A549 (cell line): ENCODE measurements at regions not wholly inside any gene's neighbourhood (a gene's known extent, or its start where the extent isn't known, plus 50 kb on each side); places are given as distances from the start of the nearest gene placed in this dataset.

Experiments
- ATAC-seq, 2 experiments: fragments of 200-7000 bp in 1 of 2; fragments of >200 bp in 1 of 2; cut with Nextera tagmentation in 1 of 2; cut with Tn5 transposase in 1 of 2; 3 replicates each; pipeline versions ENCODE4 v1.8.0 to v1.9.1; 2018 to 2020; ENCODE audit warnings: mild to moderate bottlenecking in 1 of 2, moderate library complexity in 1 of 2
- CTCF ChIA-PET: fragments of 300-600 bp; sonication (Branson Sonifier 250); formaldehyde crosslinking; extraction: SDS; loops from one replicate; lab custom pipeline; 2021; ENCODE audit warnings: antibody characterized with exemption, inconsistent platforms; lab: Yijun Ruan, JAX
- POLR2A ChIA-PET: fragments of 350-600 bp; formaldehyde crosslinking; extraction: SDS; loops from one replicate; lab custom pipeline; 2021; ENCODE audit warnings: antibody characterized with exemption, inconsistent platforms; lab: Yijun Ruan, JAX
- DNase-seq, 2 experiments: peaks; one replicate each; pipeline versions ENCODE4 v3.0.0 to v3.0.0-alpha.2; 2011 to 2016; ENCODE audit warnings: low read depth in 1 of 2, low spot score in 1 of 2
- FAIRE-seq: peaks from 2 replicates; lab custom pipeline; 2011; peaks lifted over from hg19 to GRCh38; lab: Jason Lieb, UNC
- H3K27ac ChIP-seq, 2 experiments: fragments of >200 bp; sonication (Bioruptor Twin); formaldehyde crosslinking; 3 replicates each; pipeline ENCODE4 v1.5.1; 2016 to 2017
- H3K4me1 ChIP-seq: fragments of >200 bp; sonication (Bioruptor Twin); formaldehyde crosslinking; 3 replicates; pipeline ENCODE4 v1.6.1; 2016
- H3K4me2 ChIP-seq: fragments of >200 bp; sonication (Bioruptor Twin); formaldehyde crosslinking; 3 replicates; pipeline ENCODE4 v1.6.1; 2016
- H3K4me3 ChIP-seq: fragments of >200 bp; sonication (Bioruptor Twin); formaldehyde crosslinking; 3 replicates; pipeline ENCODE4 v1.5.1; 2016
- H3K9me3 ChIP-seq: fragments of >200 bp; sonication (Bioruptor Twin); formaldehyde crosslinking; 3 replicates; pipeline ENCODE4 v1.6.1; 2016
- BHLHE40 ChIP-seq: IDR thresholded peaks from 2 replicates; pipeline ENCODE4 v1.6.1; 2012; ENCODE audit warnings: low read depth, low read length, inconsistent platforms
- CBX2 ChIP-seq: fragments of 200-600 bp; sonication (generic); IDR thresholded peaks from 2 replicates; pipeline ENCODE4 v1.6.1; 2016; ENCODE audit warnings: low read depth, mild to moderate bottlenecking, borderline replicate concordance
- CHD2 ChIP-seq: fragments of 150-350 bp; IDR thresholded peaks from 2 replicates; pipeline ENCODE4 v1.6.1; 2014; ENCODE audit warnings: low read length; ENCODE audit not compliant: partially characterized antibody
- CHD4 ChIP-seq: fragments of 200-600 bp; sonication (generic); IDR thresholded peaks from 2 replicates; pipeline ENCODE4 v1.6.1; 2016; ENCODE audit warnings: antibody characterized with exemption, mild to moderate bottlenecking, borderline replicate concordance
- EHF ChIP-seq: fragments of 250-450 bp; sonication (Bioruptor Pico); IDR thresholded peaks from 2 replicates; pipeline ENCODE4 v1.5.0; 2020; ENCODE audit warnings: mild to moderate bottlenecking
- ELK1 ChIP-seq: fragments of 150-350 bp; IDR thresholded peaks from 2 replicates; pipeline ENCODE4 v1.6.1; 2014; ENCODE audit warnings: low read depth, mild to moderate bottlenecking, low read length
- FOXS1 ChIP-seq: fragments of 250-450 bp; sonication (Bioruptor Pico); IDR thresholded peaks from 2 replicates; pipeline ENCODE4 v1.5.0; 2020; ENCODE audit warnings: mild to moderate bottlenecking, moderate library complexity
- GATA3 ChIP-seq: IDR thresholded peaks from 2 replicates; pipeline ENCODE4 v1.6.1; 2012; ENCODE audit warnings: borderline replicate concordance
- HDAC2 ChIP-seq: fragments of 200-600 bp; sonication (generic); IDR thresholded peaks from 2 replicates; pipeline ENCODE4 v1.6.1; 2016
- HES2 ChIP-seq: fragments of >200 bp; sonication (Bioruptor Twin); formaldehyde crosslinking; IDR thresholded peaks from 2 replicates; pipeline ENCODE4 v1.6.1; 2016
- HEYL ChIP-seq: fragments of 250-450 bp; sonication (Bioruptor Pico); IDR thresholded peaks from 2 replicates; pipeline ENCODE4 v1.8.0; 2021; ENCODE audit warnings: mild to moderate bottlenecking, moderate library complexity
- HMGXB4 ChIP-seq: fragments of 250-450 bp; sonication (Bioruptor Pico); IDR thresholded peaks from 2 replicates; pipeline ENCODE4 v1.5.0; 2021; ENCODE audit warnings: mild to moderate bottlenecking, moderate library complexity, borderline replicate concordance
- HOXA7 ChIP-seq: fragments of 250-450 bp; sonication (Bioruptor Pico); IDR thresholded peaks from 2 replicates; pipeline ENCODE4 v1.5.0; 2020; ENCODE audit warnings: mild to moderate bottlenecking, moderate library complexity
- HOXB13 ChIP-seq: fragments of 250-450 bp; sonication (Bioruptor Pico); IDR thresholded peaks from 2 replicates; pipeline ENCODE4 v1.5.0; 2020; ENCODE audit warnings: low read depth, mild to moderate bottlenecking, moderate library complexity
- JUN ChIP-seq, 2 experiments: fragments of >200 bp; sonication (Bioruptor Twin); formaldehyde crosslinking; IDR thresholded peaks; 2 replicates in 1 of 2; 3 replicates in 1 of 2; pipeline ENCODE4 v1.6.1; 2016 to 2017
- KDM1A ChIP-seq: fragments of 200-600 bp; sonication (generic); IDR thresholded peaks from 2 replicates; pipeline ENCODE4 v1.6.1; 2016; ENCODE audit warnings: low read depth, mild to moderate bottlenecking
- KDM5A ChIP-seq: fragments of 200-600 bp; sonication (generic); IDR thresholded peaks from 2 replicates; pipeline ENCODE4 v1.6.1; 2016; ENCODE audit warnings: antibody characterized with exemption, mild to moderate bottlenecking
- MYC ChIP-seq: IDR thresholded peaks from 2 replicates; pipeline ENCODE4 v1.6.1; 2012; ENCODE audit warnings: mild to moderate bottlenecking, inconsistent platforms, low read length, improper control_type of control experiment, borderline replicate concordance
- NPAS2 ChIP-seq: fragments of 250-450 bp; sonication (Bioruptor Pico); IDR thresholded peaks from 2 replicates; pipeline ENCODE4 v1.8.0; 2022; ENCODE audit warnings: mild to moderate bottlenecking, moderate library complexity, borderline replicate concordance
- PBX3 ChIP-seq: IDR thresholded peaks from 2 replicates; pipeline ENCODE4 v1.6.1; 2012
- PHF8 ChIP-seq: fragments of 200-600 bp; sonication (generic); IDR thresholded peaks from 2 replicates; pipeline ENCODE4 v1.6.1; 2016; ENCODE audit warnings: low read depth, mild to moderate bottlenecking, antibody characterized with exemption, moderate library complexity, borderline replicate concordance
- POLR2AphosphoS2 ChIP-seq: conservative IDR thresholded peaks from 2 replicates; pipeline ENCODE4 v1.6.1; 2012; ENCODE audit warnings: low read length, improper control_type of control experiment, inconsistent platforms
- RARB ChIP-seq: fragments of 250-450 bp; sonication (Bioruptor Pico); IDR thresholded peaks from 2 replicates; pipeline ENCODE4 v1.8.0; 2021; ENCODE audit warnings: mild to moderate bottlenecking, moderate library complexity
- RCOR1 ChIP-seq: fragments of 150-350 bp; IDR thresholded peaks from 2 replicates; pipeline ENCODE4 v1.6.1; 2014; ENCODE audit warnings: antibody characterized with exemption, low read length, low read depth
- RNF2 ChIP-seq: fragments of 200-600 bp; sonication (generic); IDR thresholded peaks from 2 replicates; pipeline ENCODE4 v1.6.1; 2016; ENCODE audit warnings: low read depth, mild to moderate bottlenecking, antibody characterized with exemption, moderate library complexity, borderline replicate concordance
- WGBS: methylation state at CpG from one replicate; pipeline ENCODE4 v1.1.6; 2017; ENCODE audit errors: missing lambda C conversion rate; 5-methylcytosine and 5-hydroxymethylcytosine counted together

- no peak for TF ChIP-seq CHD4
- no peak for TF ChIP-seq HES2
- TF ChIP-seq KDM1A, result no peak
- no peak for TF ChIP-seq RCOR1
- TF ChIP-seq HOXA7 (CRISPR knock-in tag), result no peak
- no peak for TF ChIP-seq JUN (IDR thresholded peaks at IDR 0.05)
- no peak for TF ChIP-seq RNF2
- TF ChIP-seq CBX2, result no peak
- TF ChIP-seq POLR2AphosphoS2, result no peak
- TF ChIP-seq, all 56 proteins: peak for 0
These were observed 79.8 kb downstream of the MID1IP1 start (continued) for GRCh38 chrX:38881066-38881465.

- 0 out of 3 replicates have a peak, but pooled peaks cover 4% of the 10 kb centered on the region for H3K4me1 ChIP-seq
- no peak for FAIRE-seq
- TF ChIP-seq HDAC2 (no peak), BHLHE40 (no peak), HES2 (no peak), CBX2 (no peak), HOXB13 (CRISPR knock-in tag) (no peak), PBX3 (no peak), MYC (no peak)
- TF ChIP-seq, all 56 proteins: peak for 0
- no peak overlapping the region for H3K4me3 ChIP-seq
- no peak for DNase-seq
- H3K27ac ChIP-seq, result no peak overlapping the region
- 75% methylated on average over 4 of the region's 4 CpGs for WGBS
- no peaks in the 10 kb centered on the region for H3K9me3 ChIP-seq
- no peak for ATAC-seq
- CTCF ChIA-PET, result no interaction called here
- no peak overlapping the region for H3K4me2 ChIP-seq
- POLR2A ChIA-PET, result no interaction called here
These were observed 80.5 kb downstream of the MID1IP1 start for GRCh38 chrX:38881727-38882126.

- WGBS, result 37% methylated on average over 4 of the region's 4 CpGs
- ChIA-PET POLR2A (interaction anchor here (1.3 kb wide), 1 partner anchor 79 kb away, joined by 3 read pairs; no protein-coding TSS in a partner anchor), CTCF (interaction anchor here (1.4 kb wide), 1 partner anchor 12 kb away, joined by 4 read pairs; no protein-coding TSS in a partner anchor)
- Histone ChIP-seq H3K4me1 (0 out of 3 replicates have a peak, but pooled peaks cover 4% of the 10 kb centered on the region), H3K4me2 (no peak overlapping the region), H3K27ac (no peak overlapping the region), H3K4me3 (no peak overlapping the region), H3K9me3 (no peaks in the 10 kb centered on the region)
- no peak for DNase-seq
- no peak for TF ChIP-seq KDM5A
- no peak for TF ChIP-seq GATA3
- no peak for TF ChIP-seq PBX3
- TF ChIP-seq NPAS2 (CRISPR knock-in tag), result no peak
- no peak for TF ChIP-seq RARB
- no peak for TF ChIP-seq CHD2
- no peak for TF ChIP-seq JUN (IDR thresholded peaks at IDR 0.05)
- no peak for TF ChIP-seq FOXS1 (CRISPR knock-in tag)
- TF ChIP-seq HMGXB4 (CRISPR knock-in tag), result no peak
- TF ChIP-seq EHF (CRISPR knock-in tag), result no peak
- no peak for TF ChIP-seq HEYL
- TF ChIP-seq PHF8, result no peak
- no peak for TF ChIP-seq KDM1A
- TF ChIP-seq ELK1, result no peak
- no peak for TF ChIP-seq MYC
- TF ChIP-seq, all 56 proteins: peak for 0
- no peak for FAIRE-seq
- no peak for ATAC-seq
These were observed 81.8 kb downstream of the MID1IP1 start for GRCh38 chrX:38882894-38883626.
